ENCODE measurements at regions not wholly inside any gene's neighbourhood (a gene's known extent, or its start where the extent isn't known, plus 50 kb on each side); places are given as distances from the start of the nearest gene placed in this dataset.

GRCh38 chrX:51437521-51437920 lies 58.9 kb downstream of the NUDT11 start:
- H3K4me3 ChIP-seq = no peak overlapping the region
- H3K27me3 ChIP-seq = no peaks in the 10 kb centered on the region
- intact Hi-C loops (cut with DNase I; ENCODE audit: low total_unique reads) = no loop called here
- 86 to 94% methylated on average over 1 of the region's 1 CpG for WGBS, 2 donors
- H3K4me1 ChIP-seq = no peaks in the 10 kb centered on the region
- H3K9me3 ChIP-seq = no peaks in the 10 kb centered on the region
- H3K27ac ChIP-seq = no peak overlapping the region
- no peak for DNase-seq
- TF ChIP-seq CTCF (IDR thresholded peaks at IDR 0.05) = no peak
- no peak for TF ChIP-seq POLR2A (IDR thresholded peaks at IDR 0.05)
- H3K36me3 ChIP-seq (ENCODE audit: low read depth, missing control alignments) = no peaks in the 10 kb centered on the region

GRCh38 chrX:51435101-51435500 lies 61.3 kb downstream of the NUDT11 start:
- Histone ChIP-seq H3K27ac (no peak overlapping the region), H3K27me3 (no peaks in the 10 kb centered on the region), H3K9me3 (no peaks in the 10 kb centered on the region), H3K4me3 (no peak overlapping the region), H3K4me1 (no peaks in the 10 kb centered on the region), H3K36me3 (ENCODE audit: low read depth, missing control alignments) (no peaks in the 10 kb centered on the region)
- no peak for DNase-seq
- TF ChIP-seq POLR2A (IDR thresholded peaks at IDR 0.05) (no peak), CTCF (IDR thresholded peaks at IDR 0.05) (no peak)
- intact Hi-C loops (cut with DNase I; ENCODE audit: low total_unique reads) = no loop called here
- 78 to 83% methylated on average over 1 of the region's 1 CpG for WGBS, 2 donors

- 86 to 88% methylated on average over 4 of the region's 4 CpGs for WGBS, 2 donors
- H3K9me3 ChIP-seq = no peaks in the 10 kb centered on the region
- intact Hi-C loops (cut with DNase I; ENCODE audit: low total_unique reads) = no loop called here
These were observed 74.3 kb downstream of the NUDT11 start for GRCh38 chrX:51421972-51422597.

GRCh38 chrX:51420610-51421009 lies 75.8 kb downstream of the NUDT11 start:
- no peak overlapping the region for H3K4me3 ChIP-seq
- no peaks in the 10 kb centered on the region for H3K9me3 ChIP-seq
- DNase-seq = peak; percentile 21
- TF ChIP-seq POLR2A (IDR thresholded peaks at IDR 0.05) (no peak), CTCF (IDR thresholded peaks at IDR 0.05) (peak; percentile 57 to 72 (median 58))
- no peaks in the 10 kb centered on the region for H3K27me3 ChIP-seq
- no peaks in the 10 kb centered on the region for H3K36me3 ChIP-seq (ENCODE audit: low read depth, missing control alignments)
- intact Hi-C loops (cut with DNase I; ENCODE audit: low total_unique reads) = no loop called here
- WGBS, 2 donors = 0 to 8% methylated on average over 4 to 5 of the region's 5 CpGs
- H3K27ac ChIP-seq = no peak overlapping the region
- no peaks in the 10 kb centered on the region for H3K4me1 ChIP-seq

More at GRCh38 chrX:51421972-51422597, 74.3 kb downstream of the NUDT11 start:
- Histone ChIP-seq H3K4me3 (no peak overlapping the region), H3K27ac (no peak overlapping the region), H3K27me3 (no peaks in the 10 kb centered on the region), H3K36me3 (ENCODE audit: low read depth, missing control alignments) (no peaks in the 10 kb centered on the region), H3K4me1 (no peaks in the 10 kb centered on the region)
- no peak for DNase-seq
- TF ChIP-seq POLR2A (IDR thresholded peaks at IDR 0.05) (no peak), CTCF (IDR thresholded peaks at IDR 0.05) (no peak)

- no peak for DNase-seq
- Histone ChIP-seq H3K4me1 (no peaks in the 10 kb centered on the region), H3K27me3 (no peaks in the 10 kb centered on the region), H3K9me3 (no peaks in the 10 kb centered on the region), H3K27ac (no peak overlapping the region), H3K4me3 (no peak overlapping the region), H3K36me3 (ENCODE audit: low read depth, missing control alignments) (no peaks in the 10 kb centered on the region)
- WGBS, 2 donors = 66 to 85% methylated on average over 4 to 5 of the region's 5 CpGs
- intact Hi-C loops (cut with DNase I; ENCODE audit: low total_unique reads) = no loop called here
- TF ChIP-seq CTCF (IDR thresholded peaks at IDR 0.05) (no peak), POLR2A (IDR thresholded peaks at IDR 0.05) (no peak)
These were observed 75.8 kb downstream of the NUDT10 start for GRCh38 chrX:51408462-51408861.

All from testis (tissue), 2 donors.